Parathyroid adenoma (tissue), 2 donors: ENCODE measurements at regions not wholly inside any gene's neighbourhood (a gene's known extent, or its start where the extent isn't known, plus 50 kb on each side); places are given as distances from the start of the nearest gene placed in this dataset.

ENCODE experiments used
- H2AFZ ChIP-seq: fragments of 300-600 bp; sonication (generic); one replicate; pipeline ENCODE4 v1.7.0; 2017; ENCODE audit warnings: antibody characterized with exemption, mild to moderate bottlenecking
- H3K27ac ChIP-seq: fragments of 300-600 bp; sonication (generic); one replicate; pipeline ENCODE4 v1.7.0; 2017
- H3K27me3 ChIP-seq: fragments of 300-600 bp; sonication (generic); one replicate; pipeline ENCODE4 v1.7.0; 2017; ENCODE audit warnings: low read length; ENCODE audit not compliant: control insufficient read depth, insufficient read depth
- H3K36me3 ChIP-seq: fragments of 300-600 bp; sonication (generic); one replicate; pipeline ENCODE4 v1.7.0; 2017; ENCODE audit warnings: low read length; ENCODE audit not compliant: control insufficient read depth, insufficient read depth
- H3K4me1 ChIP-seq: fragments of 300-600 bp; sonication (generic); one replicate; pipeline ENCODE4 v1.7.0; 2017; ENCODE audit warnings: control low read depth
- H3K4me2 ChIP-seq: fragments of 300-600 bp; sonication (generic); one replicate; pipeline ENCODE4 v1.7.0; 2017; ENCODE audit warnings: low read length
- H3K4me3 ChIP-seq: fragments of 300-600 bp; sonication (generic); one replicate; pipeline ENCODE4 v1.7.0; 2017; ENCODE audit warnings: low read depth, low read length
- H3K79me2 ChIP-seq: fragments of 300-600 bp; sonication (generic); one replicate; pipeline ENCODE4 v1.7.0; 2017; ENCODE audit warnings: control low read depth
- H3K9ac ChIP-seq: fragments of 300-600 bp; sonication (generic); one replicate; pipeline ENCODE4 v1.7.0; 2017; ENCODE audit warnings: mild to moderate bottlenecking
- H3K9me3 ChIP-seq: fragments of 300-600 bp; sonication (generic); one replicate; pipeline ENCODE4 v1.7.0; 2017; ENCODE audit warnings: low read length; ENCODE audit not compliant: control insufficient read depth
- TF ChIP-seq, protein P1 (sequence below): fragments of 300-600 bp; sonication (generic); IDR thresholded peaks from one replicate; pipeline ENCODE4 v1.7.0; 2017; ENCODE audit warnings: antibody characterized with exemption, mild to moderate bottlenecking
- donor health status: primary hyperparathyroidism.

DNA sequence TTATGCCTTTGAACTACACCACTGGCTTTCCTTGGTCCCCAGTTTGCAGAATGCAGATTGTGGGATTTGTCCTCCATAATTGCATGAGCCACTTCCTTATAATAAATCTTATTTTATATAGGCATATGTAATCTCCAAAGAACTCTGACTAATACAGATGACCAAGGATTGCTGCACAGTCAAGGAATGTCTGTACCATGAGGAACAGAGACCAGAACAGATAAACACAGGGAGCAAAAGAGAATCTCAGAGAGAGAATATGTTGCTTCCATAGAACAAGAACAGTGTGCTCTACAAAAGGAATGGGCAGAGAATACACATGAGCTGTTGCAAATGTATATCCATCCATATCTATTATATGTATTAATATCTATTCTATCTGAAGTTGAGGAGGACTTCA is 111.1 kb downstream of the ADRA2C start:
- TF ChIP-seq, protein P1, sequence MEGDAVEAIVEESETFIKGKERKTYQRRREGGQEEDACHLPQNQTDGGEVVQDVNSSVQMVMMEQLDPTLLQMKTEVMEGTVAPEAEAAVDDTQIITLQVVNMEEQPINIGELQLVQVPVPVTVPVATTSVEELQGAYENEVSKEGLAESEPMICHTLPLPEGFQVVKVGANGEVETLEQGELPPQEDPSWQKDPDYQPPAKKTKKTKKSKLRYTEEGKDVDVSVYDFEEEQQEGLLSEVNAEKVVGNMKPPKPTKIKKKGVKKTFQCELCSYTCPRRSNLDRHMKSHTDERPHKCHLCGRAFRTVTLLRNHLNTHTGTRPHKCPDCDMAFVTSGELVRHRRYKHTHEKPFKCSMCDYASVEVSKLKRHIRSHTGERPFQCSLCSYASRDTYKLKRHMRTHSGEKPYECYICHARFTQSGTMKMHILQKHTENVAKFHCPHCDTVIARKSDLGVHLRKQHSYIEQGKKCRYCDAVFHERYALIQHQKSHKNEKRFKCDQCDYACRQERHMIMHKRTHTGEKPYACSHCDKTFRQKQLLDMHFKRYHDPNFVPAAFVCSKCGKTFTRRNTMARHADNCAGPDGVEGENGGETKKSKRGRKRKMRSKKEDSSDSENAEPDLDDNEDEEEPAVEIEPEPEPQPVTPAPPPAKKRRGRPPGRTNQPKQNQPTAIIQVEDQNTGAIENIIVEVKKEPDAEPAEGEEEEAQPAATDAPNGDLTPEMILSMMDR, result no peak

DNA sequence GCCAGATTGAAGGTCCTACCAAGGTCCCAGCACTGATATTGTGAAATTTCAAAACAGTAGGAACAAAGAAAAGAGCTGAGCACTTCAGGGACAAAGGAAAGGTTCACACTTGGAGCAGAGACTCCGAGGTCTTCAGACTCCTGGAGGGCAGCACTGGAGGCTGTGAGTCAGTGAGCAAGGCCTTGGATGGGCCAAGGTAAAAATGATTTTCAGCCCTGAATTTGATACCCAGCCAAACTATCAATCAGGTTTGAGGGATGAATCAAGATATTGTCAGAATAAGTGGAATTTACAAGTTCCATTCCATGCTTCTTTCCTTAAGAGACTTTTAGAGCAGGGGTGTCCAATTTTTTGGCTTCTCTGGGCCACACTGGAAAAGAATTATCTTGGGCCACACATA is 111.7 kb downstream of the ADRA2C start:
- Histone ChIP-seq H3K27me3 (peaks cover 6% of the 10 kb centered on the region), H3K4me1 (no peaks in the 10 kb centered on the region), H3K36me3 (no peaks in the 10 kb centered on the region), H3K9ac (no peak overlapping the region), H3K4me3 (no peak overlapping the region), H3K4me2 (no peak overlapping the region), H2AFZ (no peak overlapping the region), H3K79me2 (no peaks in the 10 kb centered on the region), H3K27ac (no peak overlapping the region), H3K9me3 (no peaks in the 10 kb centered on the region)
- TF ChIP-seq, protein P1, result no peak

More for the DNA sequence above, 111.1 kb downstream of the ADRA2C start:
- H3K4me3 ChIP-seq, result no peak overlapping the region
- peaks cover 6% of the 10 kb centered on the region for H3K27me3 ChIP-seq
- H2AFZ ChIP-seq, result no peak overlapping the region
- H3K9ac ChIP-seq, result no peak overlapping the region
- H3K27ac ChIP-seq, result no peak overlapping the region
- H3K9me3 ChIP-seq, result no peaks in the 10 kb centered on the region
- H3K79me2 ChIP-seq, result no peaks in the 10 kb centered on the region
- H3K36me3 ChIP-seq, result no peaks in the 10 kb centered on the region
- H3K4me1 ChIP-seq, result no peaks in the 10 kb centered on the region
- no peak overlapping the region for H3K4me2 ChIP-seq

DNA sequence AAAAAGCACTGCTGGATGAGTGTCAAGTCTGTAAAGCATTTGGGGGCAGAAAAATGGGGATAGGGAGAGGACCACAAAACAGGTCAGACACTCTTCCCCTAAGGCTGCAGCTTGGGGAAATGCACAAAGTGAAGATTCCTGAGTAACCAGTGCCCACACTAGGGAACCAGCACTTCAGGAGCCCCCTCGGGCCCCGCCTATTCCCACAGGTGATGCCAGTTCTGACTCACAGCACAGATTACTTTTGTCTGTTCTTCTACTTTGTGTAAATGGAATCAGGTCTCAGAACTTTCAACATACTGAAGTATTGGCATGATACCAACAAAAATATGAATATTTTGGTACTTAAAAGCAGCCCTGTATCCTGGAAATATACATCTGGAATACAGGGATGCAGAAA is 112.5 kb downstream of the ADRA2C start:
- H3K4me3 ChIP-seq, result no peak overlapping the region
- H3K9me3 ChIP-seq, result no peaks in the 10 kb centered on the region
- TF ChIP-seq, protein P1, result no peak
- H3K27me3 ChIP-seq, result peaks cover 6% of the 10 kb centered on the region
- no peak overlapping the region for H3K27ac ChIP-seq
- H3K4me1 ChIP-seq, result no peaks in the 10 kb centered on the region
- H3K79me2 ChIP-seq, result no peaks in the 10 kb centered on the region
- H3K4me2 ChIP-seq, result no peak overlapping the region
- H3K9ac ChIP-seq, result no peak overlapping the region
- no peak overlapping the region for H2AFZ ChIP-seq
- no peaks in the 10 kb centered on the region for H3K36me3 ChIP-seq

DNA sequence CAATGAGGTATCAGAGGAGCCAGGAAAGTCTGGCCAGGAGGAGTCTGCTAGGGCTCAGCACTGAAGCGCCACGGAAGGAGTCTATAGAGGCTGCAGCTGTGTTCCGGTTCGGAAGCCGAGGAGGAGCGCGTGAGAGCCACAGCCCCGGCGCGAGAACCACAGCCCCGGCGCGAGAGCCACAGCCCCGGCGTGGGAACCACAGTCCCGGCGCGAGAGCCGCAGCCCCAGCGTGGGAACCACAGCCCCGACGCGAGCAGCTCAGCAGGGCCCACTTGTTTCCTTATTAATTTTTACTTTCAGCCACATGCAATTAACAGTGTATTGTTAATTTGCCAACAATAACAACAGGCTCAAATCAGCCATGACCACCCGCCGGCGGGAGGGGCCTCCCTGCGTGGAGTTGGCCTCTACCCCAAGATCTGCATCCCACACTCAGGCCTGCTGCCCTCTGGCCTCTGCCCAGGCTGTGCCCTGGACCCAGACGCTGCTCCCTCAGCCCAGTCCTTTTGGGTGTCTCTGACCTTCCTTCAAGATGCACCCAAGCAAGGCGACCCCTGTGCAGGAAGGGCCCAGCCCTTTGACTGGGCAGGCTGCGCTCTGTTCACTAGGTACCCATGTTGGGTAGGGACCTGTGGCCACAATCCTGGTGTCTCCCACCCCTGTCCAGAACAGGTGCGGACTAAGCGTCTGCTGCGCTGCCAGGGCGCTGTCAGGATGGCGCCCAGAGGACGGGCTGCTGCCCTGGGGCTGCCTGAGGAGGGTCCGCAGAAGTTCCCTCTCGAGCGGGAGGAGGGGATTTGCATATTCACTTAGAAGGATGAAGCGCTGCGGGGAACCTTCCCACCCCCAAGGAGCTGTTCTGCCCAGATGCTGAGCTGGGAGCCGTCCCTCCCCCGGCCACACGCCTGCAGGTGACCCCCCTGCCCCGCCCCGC is 113.8 kb downstream of the ADRA2C start:
- H3K79me2 ChIP-seq, result no peaks in the 10 kb centered on the region
- H3K9ac ChIP-seq, result no peak overlapping the region
- TF ChIP-seq, protein P1, result no peak
- H3K27ac ChIP-seq, result no peak overlapping the region
- peaks cover 6% of the 10 kb centered on the region for H3K27me3 ChIP-seq
- no peak overlapping the region for H3K4me2 ChIP-seq
- H3K4me3 ChIP-seq, result no peak overlapping the region
- H3K36me3 ChIP-seq, result no peaks in the 10 kb centered on the region
- no peaks in the 10 kb centered on the region for H3K4me1 ChIP-seq
- no peaks in the 10 kb centered on the region for H3K9me3 ChIP-seq
- no peak overlapping the region for H2AFZ ChIP-seq
